ENCODE measurements at regions not wholly inside any gene's neighbourhood (a gene's known extent, or its start where the extent isn't known, plus 50 kb on each side); places are given as distances from the start of the nearest gene placed in this dataset.

- TF ChIP-seq ETS2 (tag; IDR thresholded peaks at IDR 0.05; ENCODE audit: borderline replicate concordance, poor library complexity, severe bottlenecking) (no peak), ETV5 (CRISPR knock-in tag; IDR thresholded peaks at IDR 0.05; ENCODE audit: low read depth) (no peak), CTCF (IDR thresholded peaks at IDR 0.05 in 2 of 3, conservative IDR thresholded peaks at IDR 0.05 in 1 of 3; ENCODE audit: insufficient read depth in 2 of 3, low read depth in 1 of 3, low read length in 3 of 3) (no peak), EZH2 (IDR thresholded peaks at IDR 0.05; ENCODE audit: borderline replicate concordance, low read depth, low read length) (no peak), SETDB1 (IDR thresholded peaks at IDR 0.05; ENCODE audit: low read length) (no peak)
These were observed 77.5 kb upstream of the XPA start for GRCh38 chr9:97774673-97775072.
